H9 (cell line): ENCODE measurements at regions not wholly inside any gene's neighbourhood (a gene's known extent, or its start where the extent isn't known, plus 50 kb on each side); places are given as distances from the start of the nearest gene placed in this dataset.

Experiments
- DNase-seq: peaks from one replicate; pipeline ENCODE4 v3.0.0-alpha.2; 2017
- H2AFZ ChIP-seq: one replicate; pipeline ENCODE4 v1.6.1; 2013; ENCODE audit warnings: mild to moderate bottlenecking, low read length, control low read depth, moderate library complexity
- H2AK5ac ChIP-seq: 2 replicates; pipeline ENCODE4 v1.6.1; 2013; ENCODE audit warnings: low read length, control low read depth, mixed read lengths; ENCODE audit not compliant: insufficient read length
- H2BK120ac ChIP-seq: one replicate; pipeline ENCODE4 v1.6.1; 2013; ENCODE audit warnings: low read depth, mild to moderate bottlenecking, low read length, control low read depth, inconsistent platforms; ENCODE audit not compliant: poor library complexity, severe bottlenecking
- H2BK12ac ChIP-seq: 2 replicates; pipeline ENCODE4 v1.6.1; 2013; ENCODE audit warnings: low read length, control low read depth, mixed read lengths, low read depth; ENCODE audit not compliant: insufficient read length
- H2BK15ac ChIP-seq: 2 replicates; pipeline ENCODE4 v1.6.1; 2013; ENCODE audit warnings: low read depth, low read length, control low read depth
- H2BK20ac ChIP-seq: one replicate; pipeline ENCODE4 v1.6.1; 2013; ENCODE audit warnings: low read depth, mild to moderate bottlenecking, low read length, control low read depth, inconsistent platforms; ENCODE audit not compliant: poor library complexity, severe bottlenecking
- H2BK5ac ChIP-seq: 2 replicates; pipeline ENCODE4 v1.6.1; 2013; ENCODE audit warnings: low read length, control low read depth, mixed read lengths; ENCODE audit not compliant: insufficient read length
- H3K14ac ChIP-seq: 2 replicates; pipeline ENCODE4 v1.6.1; 2013; ENCODE audit warnings: low read length, control low read depth; ENCODE audit not compliant: insufficient read depth
- H3K18ac ChIP-seq: 2 replicates; pipeline ENCODE4 v1.6.1; 2013; ENCODE audit warnings: low read depth, mild to moderate bottlenecking, mixed read lengths, low read length, control low read depth; ENCODE audit not compliant: insufficient read length
- H3K23ac ChIP-seq: 2 replicates; pipeline ENCODE4 v1.6.1; 2013; ENCODE audit warnings: low read length, control low read depth, mixed read lengths, low read depth; ENCODE audit not compliant: insufficient read length
- H3K23me2 ChIP-seq: 2 replicates; pipeline ENCODE4 v1.6.1; 2013; ENCODE audit warnings: low read depth, mild to moderate bottlenecking, mixed read lengths, low read length, control low read depth; ENCODE audit not compliant: insufficient read length, poor library complexity, severe bottlenecking
- H3K27ac ChIP-seq: 2 replicates; pipeline ENCODE4 v1.5.1; 2013; ENCODE audit warnings: low read length, control low read depth, mixed read lengths, low read depth; ENCODE audit not compliant: insufficient read length
- H3K27me3 ChIP-seq: 2 replicates; pipeline ENCODE4 v1.6.1; 2013; ENCODE audit warnings: low read length, control low read depth, inconsistent platforms; ENCODE audit not compliant: insufficient read depth
- H3K4ac ChIP-seq: 2 replicates; pipeline ENCODE4 v1.6.1; 2013; ENCODE audit warnings: low read depth, mild to moderate bottlenecking, control low read depth, inconsistent platforms, low read length, moderate library complexity
- H3K4me1 ChIP-seq: 2 replicates; pipeline ENCODE4 v1.6.1; 2013; ENCODE audit warnings: low read length, control low read depth, inconsistent platforms; ENCODE audit not compliant: insufficient read depth
- H3K4me2 ChIP-seq: 2 replicates; pipeline ENCODE4 v1.6.1; 2013; ENCODE audit warnings: low read length, control low read depth, mixed read lengths; ENCODE audit not compliant: insufficient read length, insufficient read depth
- H3K56ac ChIP-seq: 2 replicates; pipeline ENCODE4 v1.6.1; 2013; ENCODE audit warnings: low read depth, mild to moderate bottlenecking, mixed read lengths, low read length, control low read depth; ENCODE audit not compliant: insufficient read length
- H3K79me1 ChIP-seq: 2 replicates; pipeline ENCODE4 v1.6.1; 2013; ENCODE audit warnings: low read depth, mild to moderate bottlenecking, moderate library complexity, low read length, control low read depth, inconsistent platforms; ENCODE audit not compliant: insufficient read depth, poor library complexity, severe bottlenecking
- H3K79me2 ChIP-seq: 2 replicates; pipeline ENCODE4 v1.6.1; 2013; ENCODE audit warnings: low read length, control low read depth, inconsistent platforms; ENCODE audit not compliant: insufficient read depth
- H3K9ac ChIP-seq: 2 replicates; pipeline ENCODE4 v1.6.1; 2013; ENCODE audit warnings: low read length, control low read depth, mixed read lengths; ENCODE audit not compliant: insufficient read length; ENCODE audit errors: extremely low read depth
- H3K9me3 ChIP-seq: one replicate; pipeline ENCODE4 v1.6.1; 2013; ENCODE audit warnings: low read depth, low read length, inconsistent platforms; ENCODE audit not compliant: control insufficient read depth
- H3T11ph ChIP-seq: one replicate; pipeline ENCODE4 v1.6.1; 2013; ENCODE audit warnings: mild to moderate bottlenecking, low read length, control low read depth, inconsistent platforms
- H4K20me1 ChIP-seq: one replicate; pipeline ENCODE4 v1.6.1; 2013; ENCODE audit not compliant: control insufficient read depth, insufficient read length, insufficient read depth
- H4K5ac ChIP-seq: 2 replicates; pipeline ENCODE4 v1.6.1; 2013; ENCODE audit warnings: low read depth, mild to moderate bottlenecking, mixed read lengths, low read length, control low read depth; ENCODE audit not compliant: insufficient read length
- H4K8ac ChIP-seq: replicated peaks from 2 replicates; pipeline ENCODE4 v1.6.1; 2013; ENCODE audit warnings: low read length, control low read depth, mixed read lengths, low read depth; ENCODE audit not compliant: insufficient read length
- H4K91ac ChIP-seq: 2 replicates; pipeline ENCODE4 v1.6.1; 2013; ENCODE audit warnings: low read depth, mild to moderate bottlenecking, moderate library complexity, mixed read lengths, low read length, control low read depth; ENCODE audit not compliant: insufficient read length
- H3K27ac Mint-ChIP-seq, 3 experiments: 2 replicates in 2 of 3; 3 replicates in 1 of 3; pipeline ENCODE4 v1.8.0; 2020 to 2021; ENCODE audit warnings: mixed read lengths in 3 of 3, mild to moderate bottlenecking in 1 of 3, moderate library complexity in 1 of 3
- H3K27me3 Mint-ChIP-seq: 2 replicates; pipeline ENCODE4 v1.8.0; 2021; ENCODE audit warnings: low read depth, mild to moderate bottlenecking, moderate library complexity, mixed read lengths
- H3K36me3 Mint-ChIP-seq, 3 experiments: 2 replicates in 2 of 3; 3 replicates in 1 of 3; pipeline ENCODE4 v1.8.0; 2020 to 2021; ENCODE audit warnings: low read depth in 3 of 3, mixed read lengths in 3 of 3; ENCODE audit not compliant: insufficient read depth in 1 of 3
- H3K4me1 Mint-ChIP-seq, 2 experiments: 2 replicates each; pipeline ENCODE4 v1.8.0; 2020; ENCODE audit warnings: mixed read lengths in 2 of 2
- H3K4me3 Mint-ChIP-seq, 2 experiments: 2 replicates in 1 of 2; 3 replicates in 1 of 2; pipeline ENCODE4 v1.8.0; 2020 to 2021; ENCODE audit warnings: mild to moderate bottlenecking in 2 of 2, mixed read lengths in 2 of 2, moderate library complexity in 1 of 2
- H3K9me3 Mint-ChIP-seq, 2 experiments: 2 replicates in 1 of 2; 3 replicates in 1 of 2; pipeline ENCODE4 v1.8.0; 2020; ENCODE audit warnings: mild to moderate bottlenecking in 2 of 2, mixed read lengths in 2 of 2, moderate library complexity in 1 of 2
- CTCF ChIP-seq: fragments of 200-600 bp; sonication (generic); conservative IDR thresholded peaks from 3 replicates; pipeline ENCODE4 v1.8.0; 2021; ENCODE audit warnings: antibody characterized with exemption, mild to moderate bottlenecking
- WGBS: extraction: QIAGEN DNeasy Blood & Tissue Kit; methylation state at CpG from one replicate; pipeline ENCODE4 v1.1.7; 2013; ENCODE audit warnings: missing lambda C conversion rate, low lambda C conversion rate, mixed read lengths; ENCODE audit not compliant: insufficient read length; ENCODE audit errors: extremely low coverage; 5-methylcytosine and 5-hydroxymethylcytosine counted together

DNA sequence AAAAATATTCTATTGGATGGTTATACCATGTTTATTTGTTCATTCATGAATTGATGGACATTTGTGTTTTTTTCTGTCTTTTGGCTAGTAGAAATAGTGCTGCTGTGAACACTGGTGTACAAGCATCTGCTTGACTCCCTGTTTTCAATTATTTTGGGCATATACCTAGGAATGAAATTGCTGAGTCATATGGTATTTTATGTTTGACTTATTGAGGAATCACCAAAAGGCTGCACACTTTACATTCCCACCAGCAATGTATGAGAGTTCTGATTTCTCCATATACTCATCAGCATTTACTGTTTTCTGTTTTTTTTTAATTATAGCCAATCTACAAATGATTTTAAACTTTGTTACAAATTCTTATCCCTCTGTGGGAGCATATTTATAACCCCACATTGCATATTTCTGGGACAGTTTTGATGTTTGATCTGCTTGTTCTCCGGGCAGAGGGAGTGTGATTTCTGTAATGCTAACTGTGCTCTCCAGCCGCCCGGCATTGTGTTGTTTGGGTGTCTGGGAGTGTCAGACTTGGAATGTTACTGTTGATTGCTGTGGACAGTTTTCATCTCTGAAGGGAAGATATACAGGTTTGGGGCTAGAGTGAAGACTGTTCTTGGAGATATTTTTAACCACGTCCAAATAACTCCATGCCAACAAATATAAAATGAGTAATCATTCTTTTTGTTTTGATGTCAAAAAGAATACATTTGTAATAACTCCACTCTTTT lies 60.5 kb upstream of the PGRMC2 start:
- Histone ChIP-seq H3K4me1 (peaks cover 3% of the 10 kb centered on the region; the same call in 1 of the 2 replicates), H3K18ac (no peak overlapping the region), H2AFZ (no peak overlapping the region), H4K20me1 (no peaks in the 10 kb centered on the region), H3K27me3 (no peaks in the 10 kb centered on the region), H2BK15ac (no peak overlapping the region), H3K79me1 (no peaks in the 10 kb centered on the region), H2BK12ac (no peak overlapping the region), H2BK20ac (no peak overlapping the region), H3K14ac (no peak overlapping the region), H3K27ac (no peak overlapping the region), H4K5ac (no peak overlapping the region), H2BK120ac (no peak overlapping the region), H3K9ac (no peak overlapping the region), H2AK5ac (no peak overlapping the region), H3K9me3 (no peaks in the 10 kb centered on the region), H3K4me2 (no peak overlapping the region), H4K8ac (no peak overlapping the region), H4K91ac (no peak overlapping the region), H3T11ph (no peak overlapping the region), H2BK5ac (no peak overlapping the region), H3K23ac (no peak overlapping the region), H3K56ac (no peak overlapping the region), H3K23me2 (no peaks in the 10 kb centered on the region), H3K4ac (no peak overlapping the region), H3K79me2 (no peaks in the 10 kb centered on the region)
- Mint-ChIP-seq H3K27me3 (no peaks in the 10 kb centered on the region), H3K27ac (no peak overlapping the region), H3K9me3 (no peaks in the 10 kb centered on the region), H3K36me3 (no peaks in the 10 kb centered on the region; a peak in 1 of 7 replicates), H3K4me3 (no peak overlapping the region), H3K4me1 (peaks cover 13 to 15% of the 10 kb centered on the region in 2 experiments)
- TF ChIP-seq CTCF: no peak
- WGBS: no CpG with 5 or more reads among the region's 4 CpGs
- no peak for DNase-seq
